Vagina (tissue), 2 donors: ENCODE measurements at regions not wholly inside any gene's neighbourhood (a gene's known extent, or its start where the extent isn't known, plus 50 kb on each side); places are given as distances from the start of the nearest gene placed in this dataset.
A peak's percentile ranks its signal among the peaks of the same experiment; 100 is the strongest.

Source experiments
- CTCF ChIP-seq, 3 experiments: fragments of 450-650 bp in 2 of 3; fragments of 200-600 bp in 1 of 3; sonication (generic) in 1 of 3; IDR thresholded peaks; one replicate each; pipeline ENCODE4 v1.5.1; 2017 to 2019; ENCODE audit warnings: antibody characterized with exemption in 3 of 3, mild to moderate bottlenecking in 2 of 3, moderate library complexity in 2 of 3
- POLR2A ChIP-seq, 2 donors: fragments of 450-650 bp; IDR thresholded peaks; one replicate each; pipeline ENCODE4 v1.6.1; 2017; ENCODE audit warnings: antibody characterized with exemption in 2 of 2, mild to moderate bottlenecking in 2 of 2, moderate library complexity in 2 of 2
- POLR2AphosphoS5 ChIP-seq, 2 donors: sonication (generic); formaldehyde crosslinking; IDR thresholded peaks; one replicate each; pipeline ENCODE4 v1.9.0; 2017; ENCODE audit warnings: antibody characterized with exemption in 2 of 2, mild to moderate bottlenecking in 2 of 2, low read depth in 1 of 2; ENCODE audit not compliant: insufficient read depth in 1 of 2

DNA sequence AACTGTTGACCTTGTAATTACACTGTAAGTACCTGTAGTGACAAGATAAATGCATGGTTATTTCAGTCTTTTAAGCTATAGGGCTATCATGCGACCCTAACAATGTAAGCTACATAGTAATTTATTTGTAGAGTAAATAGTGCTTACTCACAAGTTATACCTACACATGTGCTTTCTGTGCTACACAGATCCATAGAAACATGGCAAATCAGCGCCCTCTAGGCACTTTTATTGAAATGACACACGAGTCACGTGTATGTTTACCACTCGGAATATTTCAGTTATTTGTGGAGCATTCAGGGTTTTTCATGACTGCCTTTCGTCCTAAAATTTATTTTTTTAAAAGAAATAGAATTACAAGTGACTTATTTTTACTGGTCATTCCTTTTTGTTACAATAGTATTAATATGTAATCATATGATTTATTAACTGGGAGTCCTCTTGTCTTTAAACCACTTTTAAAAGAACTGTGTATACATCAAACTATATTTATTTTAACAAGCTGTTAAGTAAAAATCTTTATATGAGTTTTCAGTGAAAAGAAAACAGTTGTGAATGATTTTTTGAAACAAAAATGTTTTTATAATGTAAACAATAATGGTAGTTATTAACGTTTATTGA, 1242.3 kb upstream of the WWC1 start:
- TF ChIP-seq POLR2AphosphoS5 (IDR thresholded peaks at IDR 0.05; ENCODE audit: insufficient read depth in 1 of 2, low read depth in 1 of 2) (no peak), POLR2A (IDR thresholded peaks at IDR 0.05) (no peak), CTCF (IDR thresholded peaks at IDR 0.05) (peak in 1 of 3 experiments; percentile 30)
